CD4-positive, alpha-beta T cell treated with Interferon alpha-2 for 1 hour (primary cell): ENCODE measurements at regions not wholly inside any gene's neighbourhood (a gene's known extent, or its start where the extent isn't known, plus 50 kb on each side); places are given as distances from the start of the nearest gene placed in this dataset.

Experiments
- DNase-seq, 2 donors: peaks; one replicate each; pipeline ENCODE4 v3.0.0-alpha.2; 2020 to 2022

GRCh38 chr9:108083160-108083750, 593.7 kb upstream of the KLF4 start:
- no peak for DNase-seq

- no peak for DNase-seq
Observed at GRCh38 chr9:108081112-108081511, 591.5 kb upstream of the KLF4 start.

- no peak for DNase-seq
Observed at GRCh38 chr9:108080285-108080684, 590.7 kb upstream of the KLF4 start.

GRCh38 chr9:108078811-108079210, 589.2 kb upstream of the KLF4 start:
- no peak for DNase-seq

GRCh38 chr9:108078375-108078774, 588.8 kb upstream of the KLF4 start:
- no peak for DNase-seq

GRCh38 chr9:108077556-108077955, 588.0 kb upstream of the KLF4 start:
- DNase-seq: no peak

GRCh38 chr9:108074900-108075299, 585.3 kb upstream of the KLF4 start:
- no peak for DNase-seq

- no peak for DNase-seq
Observed at GRCh38 chr9:108073823-108074222, 584.3 kb upstream of the KLF4 start.

- DNase-seq: no peak
Observed at GRCh38 chr9:108072740-108073139, 583.2 kb upstream of the KLF4 start.

GRCh38 chr9:108070861-108071260, 581.3 kb upstream of the KLF4 start:
- no peak for DNase-seq

- DNase-seq: no peak
Observed at GRCh38 chr9:108069991-108070390, 580.4 kb upstream of the KLF4 start.

- DNase-seq: no peak
Observed at GRCh38 chr9:108062680-108063079, 573.1 kb upstream of the KLF4 start.

- DNase-seq: no peak
Observed at GRCh38 chr9:108060175-108060574, 570.6 kb upstream of the KLF4 start.

GRCh38 chr9:108058135-108058814, 568.7 kb upstream of the KLF4 start:
- DNase-seq: no peak

GRCh38 chr9:108057421-108058134, 568.0 kb upstream of the KLF4 start:
- DNase-seq: peak in 1 of 2 donors; percentile 11

- no peak for DNase-seq
Observed at GRCh38 chr9:108056805-108057386, 567.3 kb upstream of the KLF4 start.

- no peak for DNase-seq
Observed at GRCh38 chr9:108056084-108056804, 566.7 kb upstream of the KLF4 start.

GRCh38 chr9:108054131-108054630, 564.6 kb upstream of the KLF4 start:
- no peak for DNase-seq

- no peak for DNase-seq
Observed at GRCh38 chr9:108053555-108054061, 564.0 kb upstream of the KLF4 start.

GRCh38 chr9:108052431-108053080, 563.0 kb upstream of the KLF4 start:
- no peak for DNase-seq

GRCh38 chr9:108050894-108051293, 561.3 kb upstream of the KLF4 start:
- no peak for DNase-seq
